HG03342 (cell line): ENCODE measurements at regions not wholly inside any gene's neighbourhood (a gene's known extent, or its start where the extent isn't known, plus 50 kb on each side); places are given as distances from the start of the nearest gene placed in this dataset.

Experiments used
- ATAC-seq: cut with Tn5 transposase; IDR thresholded peaks from one replicate; pipeline ENCODE4 v1.9.1; 2021; ENCODE audit warnings: mild to moderate bottlenecking, moderate library complexity; ENCODE audit not compliant: unreplicated experiment

DNA sequence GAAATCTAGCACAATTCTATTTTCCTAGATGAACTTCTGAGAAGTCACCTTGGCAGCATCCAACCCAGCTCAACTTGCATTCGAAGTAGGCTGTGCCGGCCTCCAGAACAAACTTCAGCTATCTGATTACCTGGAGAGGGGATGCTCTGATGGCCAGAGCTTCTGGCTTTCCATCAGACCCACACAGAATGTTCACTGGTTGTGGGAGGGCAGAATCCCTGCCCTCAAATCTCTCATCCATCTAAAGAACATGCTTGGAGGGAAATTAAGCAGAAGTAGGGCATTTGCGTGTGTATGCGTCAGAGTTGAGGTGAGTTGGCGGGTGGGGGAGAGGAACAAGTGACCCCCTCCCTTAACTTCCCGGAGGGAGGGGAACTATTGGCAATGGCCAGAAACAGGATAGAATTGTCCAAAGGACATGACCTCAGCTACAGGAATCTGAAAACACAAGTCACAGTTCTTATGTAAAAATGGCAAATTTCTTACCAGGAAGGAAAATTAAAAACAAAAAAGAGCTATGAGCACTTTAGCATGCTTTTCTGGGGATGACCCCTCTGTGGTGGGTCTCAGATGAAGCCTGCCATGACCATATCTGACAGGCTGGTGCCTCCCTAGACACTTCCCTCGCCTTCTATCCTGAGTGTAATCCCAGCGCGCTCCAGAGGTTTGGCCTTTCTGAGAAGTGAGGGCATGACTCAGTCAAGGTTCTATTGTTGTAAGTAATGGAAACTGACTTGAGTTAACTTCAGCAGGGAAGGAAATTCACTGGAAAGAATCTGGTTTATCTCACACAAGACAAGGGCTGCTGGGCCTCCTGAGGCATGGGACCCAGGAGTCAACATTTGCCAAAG, 278.8 kb downstream of the RPS24 start:
- no peak for ATAC-seq

DNA sequence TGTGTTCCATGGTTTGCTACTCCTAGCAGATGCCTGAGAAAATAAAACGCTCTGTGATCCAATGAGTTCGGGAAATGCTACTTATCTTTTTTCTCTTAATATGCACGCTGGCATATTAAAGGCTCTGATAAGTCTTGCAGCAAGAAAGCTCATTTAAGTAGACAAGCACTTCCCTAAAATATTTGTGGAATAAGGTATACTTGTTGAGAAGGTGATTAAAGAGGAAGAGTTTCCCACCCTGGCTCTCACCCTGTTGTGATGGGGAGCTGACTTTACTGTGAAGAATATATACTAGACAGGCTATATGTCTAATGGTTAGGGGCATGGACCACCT, 279.4 kb downstream of the RPS24 start:
- no peak for ATAC-seq

DNA sequence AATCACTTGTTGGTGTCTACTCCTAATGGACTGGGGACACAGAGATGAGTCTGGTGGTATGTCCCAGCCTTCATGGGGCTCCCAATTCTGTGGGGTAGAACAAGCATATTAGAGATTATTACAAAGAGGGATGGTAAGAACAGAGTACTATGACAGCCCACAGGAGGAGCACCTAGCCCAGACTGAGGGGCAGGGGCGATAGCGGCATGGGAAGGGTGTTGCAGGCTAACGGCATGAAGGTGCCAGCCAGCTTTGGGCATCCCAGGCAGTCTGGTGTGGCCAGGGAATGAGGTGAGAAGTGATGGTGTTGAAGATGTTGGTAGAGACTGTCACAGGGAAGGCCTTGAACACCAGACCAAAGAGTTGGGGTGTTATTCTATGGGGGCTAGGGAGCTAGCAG, 280.0 kb downstream of the RPS24 start:
- no peak for ATAC-seq

DNA sequence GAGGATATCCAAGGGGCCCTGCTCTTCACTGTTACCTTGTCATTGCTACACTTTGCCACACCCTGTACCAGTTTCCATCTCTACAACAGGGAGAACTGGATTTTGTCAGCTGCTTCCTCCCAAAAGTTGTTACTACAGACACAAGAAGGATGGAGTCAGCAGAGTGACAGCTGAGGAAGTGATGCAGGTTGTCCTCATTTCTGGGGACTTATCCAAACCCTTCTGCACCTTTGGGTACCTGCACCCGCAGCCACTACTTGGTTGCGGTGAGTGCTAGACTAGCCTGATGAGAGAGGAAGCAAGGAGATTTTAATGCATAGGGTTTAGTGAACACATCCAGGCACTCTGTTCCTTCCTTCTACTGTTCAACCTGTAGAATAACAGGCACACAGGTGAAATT, 281.0 kb downstream of the RPS24 start:
- ATAC-seq: no peak

DNA sequence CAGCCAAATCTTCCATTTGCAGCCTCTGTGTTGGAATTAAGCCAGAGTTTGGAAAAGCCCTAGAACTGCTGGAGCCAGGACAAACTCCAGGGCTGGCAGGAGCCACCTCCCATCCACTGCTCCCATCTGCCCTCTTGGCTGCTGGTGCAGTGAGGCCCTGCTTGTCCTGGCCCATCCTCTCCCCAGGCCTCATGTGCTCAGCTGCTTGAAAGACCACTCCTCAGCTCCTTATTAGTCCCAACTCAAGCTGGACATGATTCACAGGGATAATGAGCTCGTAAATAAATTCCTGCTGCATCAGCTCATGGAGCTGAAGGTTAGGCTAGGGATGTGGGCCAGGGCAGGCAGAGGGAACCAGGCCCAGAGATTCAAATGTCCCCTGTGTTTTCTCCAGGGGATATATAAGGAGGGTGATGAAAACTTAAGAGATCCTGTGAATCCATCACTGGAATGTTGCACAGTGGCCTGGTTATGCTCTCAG, 282.8 kb downstream of the RPS24 start:
- no peak for ATAC-seq

DNA sequence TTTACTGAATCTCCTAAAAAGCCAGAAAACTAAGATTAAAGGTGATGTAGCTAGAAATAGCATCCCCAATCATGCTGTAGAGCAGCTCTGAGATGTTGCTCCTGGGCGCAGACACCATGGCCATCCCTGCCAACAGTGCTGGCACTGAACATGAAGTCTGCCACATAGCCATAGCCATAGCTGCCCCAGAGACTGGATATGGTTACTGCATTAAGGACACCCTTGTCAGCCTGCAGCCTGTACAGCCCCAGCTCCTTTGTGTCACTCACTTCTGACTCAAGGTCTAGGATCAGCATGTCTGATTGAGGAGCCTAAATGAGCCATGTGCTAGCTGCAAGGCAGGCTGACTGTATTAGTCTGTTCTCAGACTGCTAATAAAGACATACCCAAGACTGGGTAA, 284.6 kb downstream of the RPS24 start:
- no peak for ATAC-seq

DNA sequence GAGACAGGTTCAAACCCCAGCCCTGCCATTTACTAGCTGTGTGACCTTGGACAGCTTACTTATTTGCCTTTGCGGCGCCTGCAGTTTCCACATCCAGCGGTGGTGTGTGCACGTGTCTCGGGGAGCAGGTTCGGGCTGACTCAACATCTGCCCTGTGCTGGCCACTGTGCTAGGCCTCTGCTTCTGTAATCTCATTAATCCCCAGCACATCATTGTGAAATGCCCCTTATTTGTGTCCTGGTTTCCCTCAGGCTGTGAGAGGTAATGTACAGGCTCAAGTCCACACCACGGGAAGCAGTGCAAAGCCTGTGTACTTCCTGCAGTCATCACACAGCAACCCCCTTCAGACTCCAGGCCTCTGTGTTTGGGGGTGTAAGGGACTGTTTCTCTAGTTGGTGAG, 285.7 kb downstream of the RPS24 start:
- no peak for ATAC-seq

DNA sequence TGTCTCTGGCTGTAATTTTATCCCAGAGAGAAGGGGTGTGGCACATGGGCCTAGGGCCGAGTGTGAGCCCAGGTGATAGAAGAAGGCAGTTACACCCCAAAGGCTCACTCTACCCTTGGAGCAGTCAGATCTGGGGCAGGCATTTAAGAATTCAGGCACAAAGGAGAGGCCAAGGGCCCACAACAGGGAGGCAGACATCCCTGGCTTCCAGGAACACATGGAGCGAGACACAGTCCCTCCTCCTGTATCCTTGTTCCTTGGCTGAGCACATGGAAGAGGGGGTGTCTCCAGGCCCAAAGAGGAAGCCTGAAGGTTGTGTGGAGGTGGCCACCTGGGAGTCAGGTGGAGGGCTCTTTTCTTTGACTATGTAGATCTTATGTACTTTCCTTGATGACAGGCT, 286.2 kb downstream of the RPS24 start:
- ATAC-seq: no peak

DNA sequence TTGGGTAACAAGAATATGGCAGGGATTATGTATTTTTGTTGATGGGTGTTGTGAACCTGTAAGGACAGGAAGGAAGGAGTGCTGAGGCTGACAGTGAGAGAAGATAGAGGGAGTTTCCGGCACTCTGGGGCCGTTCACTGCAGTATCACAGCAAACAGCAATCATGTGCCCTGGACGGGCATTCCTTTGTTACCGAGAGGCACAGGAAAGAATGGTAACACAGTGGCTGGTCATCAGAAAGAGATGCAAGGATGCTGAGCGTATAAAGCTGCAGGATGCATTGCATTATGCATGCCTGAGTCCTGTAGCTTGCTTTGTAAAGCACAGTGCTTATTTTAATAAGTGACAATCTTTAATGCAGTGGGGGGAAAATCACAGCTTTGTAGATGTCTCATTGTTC, 286.8 kb downstream of the RPS24 start:
- no peak for ATAC-seq

DNA sequence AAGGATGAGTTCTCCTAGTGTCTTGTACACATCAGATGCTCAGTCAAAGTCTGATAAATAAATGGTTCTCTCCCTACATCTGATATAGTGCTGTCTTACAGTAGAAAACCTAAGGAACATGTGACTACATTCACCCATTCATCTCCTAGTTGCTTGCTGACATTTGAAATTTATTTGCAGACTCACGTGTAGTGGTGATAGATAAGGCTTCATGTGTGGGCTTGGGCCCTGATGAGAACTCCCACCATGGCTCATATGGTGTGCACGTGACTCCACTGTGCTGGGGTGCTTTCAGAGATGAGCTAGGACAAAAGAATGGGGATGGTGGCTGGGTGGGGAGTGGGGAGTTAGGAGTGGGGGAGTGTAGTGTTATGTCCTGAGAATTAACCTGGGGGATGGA, 287.3 kb downstream of the RPS24 start:
- no peak for ATAC-seq

DNA sequence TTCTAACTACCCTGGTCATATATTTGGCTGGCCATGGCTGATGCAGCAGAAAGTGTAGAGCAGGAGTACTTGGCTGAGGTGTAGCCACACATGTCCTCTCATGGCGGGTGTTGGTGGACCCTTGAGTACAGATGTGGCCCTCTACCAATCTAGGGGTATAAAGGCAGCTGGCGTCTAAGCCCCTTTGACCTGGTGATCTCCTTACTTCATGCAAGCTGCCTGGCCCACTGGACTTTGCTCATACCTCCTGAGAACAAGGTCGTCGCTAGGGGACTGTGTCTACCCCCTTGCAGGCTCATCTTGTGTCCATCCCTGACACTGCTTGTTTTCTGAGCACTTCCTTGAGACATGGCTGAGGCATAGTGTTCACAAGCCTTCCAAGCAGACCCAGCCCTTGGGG, 287.8 kb downstream of the RPS24 start:
- ATAC-seq: no peak

DNA sequence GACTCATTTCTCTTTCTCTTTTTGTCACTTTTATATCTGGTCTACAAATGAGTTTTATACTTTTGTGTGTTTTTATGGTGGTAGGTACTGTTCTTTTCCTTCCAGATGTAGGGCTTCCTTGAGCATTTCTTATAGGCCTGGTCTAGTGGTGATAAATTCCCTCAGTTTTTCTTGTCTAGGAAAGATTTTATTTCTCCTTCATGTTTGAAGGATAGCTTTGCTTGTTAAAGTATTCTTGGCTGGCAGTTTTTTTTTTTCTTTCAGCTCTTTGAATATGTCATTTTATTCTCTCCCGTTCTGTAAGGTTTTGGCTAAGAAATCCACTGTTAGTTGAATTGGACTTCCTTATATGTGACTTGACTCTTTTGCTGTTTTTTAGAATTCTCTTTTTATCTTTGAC, 292.7 kb downstream of the RPS24 start:
- ATAC-seq: no peak

DNA sequence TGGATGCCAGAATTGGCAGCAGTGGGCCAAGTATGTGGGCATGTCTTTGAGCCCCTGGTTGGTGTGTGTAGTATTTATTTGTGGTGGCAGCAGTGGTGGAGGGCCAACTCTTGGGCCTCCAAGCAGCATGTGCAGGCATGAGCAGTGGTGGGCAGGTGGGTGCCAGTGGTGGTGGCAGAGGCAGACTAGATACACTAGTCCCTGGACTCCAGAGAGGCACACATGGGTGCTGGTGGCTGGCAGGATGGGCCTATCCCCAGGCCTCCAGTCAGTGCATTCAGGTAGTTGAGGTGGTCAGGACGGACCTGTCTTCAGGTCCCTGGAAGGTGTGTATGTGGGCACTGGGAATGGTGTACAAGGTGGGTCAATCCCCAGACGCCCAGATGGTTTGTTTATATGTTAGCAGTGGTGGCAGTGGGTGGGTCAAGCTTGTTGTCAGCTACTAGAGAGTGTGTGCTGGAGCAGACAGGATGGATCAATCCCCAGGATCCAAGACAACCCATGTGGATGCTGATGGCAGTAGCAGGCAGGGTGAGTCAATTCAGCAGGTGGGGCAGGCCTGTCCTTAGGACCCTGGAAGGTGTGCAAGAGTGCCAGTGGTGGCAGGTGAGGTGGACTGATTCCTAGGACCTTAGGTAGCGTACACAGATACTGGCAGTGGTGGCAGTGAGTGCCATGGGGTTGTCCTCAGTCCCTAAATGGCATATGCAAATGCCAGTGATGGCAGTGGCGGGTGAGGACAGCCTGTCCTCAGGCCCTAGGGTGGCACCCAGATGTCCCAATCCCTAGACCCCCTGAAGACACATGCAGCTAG, 294.3 kb downstream of the RPS24 start:
- ATAC-seq: no peak

DNA sequence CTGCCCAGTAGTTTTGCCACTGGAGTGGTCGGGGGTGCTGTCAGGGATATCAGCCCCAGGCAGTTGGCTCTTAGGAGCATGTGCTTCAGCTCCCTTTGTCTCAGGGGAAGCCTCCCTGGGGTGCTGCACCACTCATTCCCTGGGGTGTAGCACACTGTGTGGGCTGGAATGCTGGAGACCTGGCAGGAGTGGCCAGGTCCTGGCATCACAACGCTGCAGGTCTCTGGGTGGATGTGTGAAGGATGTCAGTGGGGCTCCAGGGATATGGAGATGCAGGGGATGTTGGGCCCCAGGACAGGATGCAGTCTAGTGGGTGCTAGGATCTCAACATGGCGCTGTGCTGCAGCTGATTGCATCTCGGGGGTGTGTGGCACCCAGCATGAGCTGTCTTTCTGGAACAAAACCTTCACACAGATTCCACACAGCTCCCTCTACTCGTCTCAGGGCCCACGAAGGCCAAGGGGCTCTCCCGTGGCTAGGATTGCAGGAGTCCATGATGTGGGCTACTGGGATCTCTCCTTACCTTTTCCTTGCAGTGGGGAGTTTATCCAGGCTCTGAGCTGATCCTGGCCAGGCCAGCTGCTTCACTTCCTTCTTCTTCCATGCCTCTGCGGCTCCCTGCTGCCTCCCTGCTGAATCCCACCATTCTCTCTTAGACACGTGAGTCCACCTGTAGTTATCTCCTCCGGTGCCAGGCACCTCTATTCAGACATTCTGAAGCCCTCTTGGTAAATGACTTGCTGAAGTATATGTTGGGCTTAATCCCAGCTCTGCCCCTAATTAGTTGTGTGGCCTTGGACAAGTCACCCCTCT, 295.1 kb downstream of the RPS24 start:
- no peak for ATAC-seq

DNA sequence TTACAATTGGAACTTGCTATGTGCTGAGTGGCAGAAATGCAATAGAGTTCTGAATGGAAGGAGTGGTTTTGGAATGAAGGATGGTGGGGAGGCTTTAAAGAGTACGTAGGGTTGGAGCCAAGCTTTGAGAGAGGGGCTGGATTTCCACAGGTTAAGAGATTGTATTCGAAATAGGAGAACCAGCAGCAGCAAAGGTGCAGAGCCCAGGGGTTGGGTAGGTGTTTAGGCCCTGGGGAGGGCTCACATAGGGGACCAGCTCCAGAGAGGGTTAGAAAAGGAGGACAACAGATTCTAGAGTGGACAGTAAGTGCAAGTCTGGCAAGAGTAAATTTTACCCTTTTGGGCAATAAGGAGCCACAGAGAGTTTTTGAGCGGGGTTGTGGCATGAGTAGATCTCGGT, 297.2 kb downstream of the RPS24 start:
- no peak for ATAC-seq

DNA sequence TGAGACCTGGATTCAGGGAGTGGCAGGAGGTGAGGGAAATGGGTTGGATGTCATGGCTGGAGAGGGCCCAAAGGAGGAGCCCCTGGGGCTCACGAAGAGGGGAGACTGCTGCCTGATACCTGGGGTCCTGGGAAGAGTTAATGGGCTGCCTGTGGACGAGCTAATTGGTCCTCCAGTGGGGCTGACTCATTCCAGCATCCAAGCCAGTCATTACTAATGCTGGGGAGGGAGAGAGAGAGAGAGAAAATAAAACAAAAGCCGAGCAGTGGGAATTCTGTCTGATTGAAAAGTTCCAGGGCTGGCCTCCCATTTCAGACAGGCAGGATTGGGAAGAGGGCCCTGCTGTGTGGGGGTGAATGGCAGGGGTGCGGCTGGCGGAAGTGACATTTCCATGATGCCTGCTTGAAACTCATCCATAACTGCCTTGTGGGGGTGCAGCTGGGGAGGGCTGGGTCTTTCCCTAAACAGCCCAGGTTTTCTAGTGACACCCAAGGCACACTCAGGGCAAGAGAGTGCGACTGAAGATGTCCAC, 297.8 kb downstream of the RPS24 start:
- ATAC-seq: no peak

DNA sequence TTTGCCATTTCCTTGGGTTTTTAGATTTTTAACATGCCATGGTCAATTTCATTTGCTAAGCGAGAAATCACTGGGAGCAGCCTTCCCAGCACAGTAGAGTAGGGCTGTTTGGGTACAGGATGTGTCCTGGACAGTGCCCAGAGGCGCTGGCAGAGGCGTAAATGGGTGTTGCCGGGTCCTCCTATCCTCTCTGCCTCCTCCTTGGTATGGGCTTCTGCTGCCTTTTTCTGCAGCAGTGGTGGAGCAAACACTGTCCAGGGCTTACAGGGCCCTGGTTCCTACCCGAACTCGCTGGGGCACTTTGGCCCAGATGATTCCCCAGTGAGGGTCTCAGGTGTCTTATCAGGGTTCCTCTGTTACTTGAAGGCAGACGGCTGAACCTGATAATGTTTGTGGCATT, 298.3 kb downstream of the RPS24 start:
- no peak for ATAC-seq

DNA sequence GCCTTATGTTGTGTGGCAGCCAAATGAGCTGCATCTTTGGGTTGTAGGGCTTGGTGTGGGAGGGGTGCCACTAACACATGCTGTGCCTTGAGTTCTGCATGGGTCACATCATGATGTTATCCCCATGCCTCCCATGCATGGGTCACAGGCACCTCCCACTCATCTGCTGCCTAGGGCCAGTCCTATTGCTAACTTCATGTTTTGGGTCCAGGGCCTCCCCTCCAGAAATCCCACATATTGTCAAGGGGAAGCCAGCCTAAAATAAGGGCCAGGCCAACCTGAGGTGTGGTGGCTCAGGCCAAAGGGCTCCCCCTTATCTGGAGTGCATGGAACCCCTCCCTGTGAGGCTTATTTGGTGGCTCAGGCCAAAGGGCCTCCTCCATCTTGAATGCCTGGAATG, 299.0 kb downstream of the RPS24 start:
- no peak for ATAC-seq

DNA sequence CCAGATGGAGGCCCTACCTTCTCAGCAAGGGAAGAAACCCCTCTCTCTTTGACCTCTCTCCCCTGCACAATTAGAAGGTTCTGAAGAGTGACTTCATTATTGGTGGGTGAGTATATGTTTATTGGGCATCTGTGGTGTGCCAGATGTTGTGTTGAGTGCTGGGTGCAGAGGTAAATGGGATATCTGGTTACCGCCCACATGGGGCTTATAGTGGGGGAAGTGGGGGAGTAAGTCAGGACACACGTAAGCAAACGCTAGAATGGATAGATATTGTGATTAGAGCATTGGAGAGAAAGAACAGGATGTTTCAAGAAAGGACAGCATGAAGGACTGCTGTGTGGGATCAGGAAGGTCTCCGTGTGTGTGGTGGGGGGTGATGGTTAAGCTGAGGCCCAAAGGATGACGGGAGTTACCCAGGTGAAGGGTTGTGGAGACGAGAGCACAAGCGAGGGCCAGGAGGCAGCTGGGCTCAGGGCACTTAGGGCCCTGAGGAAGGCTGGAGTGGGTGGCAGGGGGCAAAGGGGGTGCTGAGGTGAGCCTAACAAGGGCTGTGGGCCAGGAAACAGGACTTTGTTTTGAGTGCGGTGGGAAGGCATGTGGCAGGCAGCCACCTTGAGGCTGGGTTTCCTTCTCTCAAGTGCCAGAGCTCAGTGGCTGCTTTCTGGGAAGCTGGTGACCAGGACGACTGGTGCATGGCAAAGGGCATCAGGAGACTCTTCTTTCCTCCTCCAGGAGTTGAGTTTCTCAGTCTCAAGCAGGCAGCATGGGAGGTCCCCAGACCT, 299.9 kb downstream of the RPS24 start:
- no peak for ATAC-seq

DNA sequence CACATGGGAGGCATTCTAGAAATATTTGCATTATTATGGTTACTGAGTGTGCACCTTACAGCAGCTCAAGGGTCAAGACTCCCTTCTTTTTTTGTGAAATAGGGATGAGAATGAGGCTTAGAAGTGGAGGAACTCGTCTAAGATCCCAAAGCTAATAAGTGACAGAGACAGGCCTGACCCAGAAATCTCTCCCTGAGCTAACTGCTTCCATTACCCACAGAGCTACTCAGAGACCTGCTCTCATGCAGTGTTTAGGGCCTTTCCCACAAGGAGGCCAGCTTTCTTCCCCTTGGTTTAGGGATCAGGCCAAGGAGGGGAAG, 301.7 kb downstream of the RPS24 start:
- no peak for ATAC-seq
